DMS53 treated with DMSO at 0.1 percent for 48 hours (cell line): ENCODE measurements at regions not wholly inside any gene's neighbourhood (a gene's known extent, or its start where the extent isn't known, plus 50 kb on each side); places are given as distances from the start of the nearest gene placed in this dataset.

Experiments
- DNase-seq: peaks from one replicate; lab custom pipeline; 2025; ENCODE audit not compliant: unreplicated experiment; lab: John Stamatoyannopoulos, UW

DNA sequence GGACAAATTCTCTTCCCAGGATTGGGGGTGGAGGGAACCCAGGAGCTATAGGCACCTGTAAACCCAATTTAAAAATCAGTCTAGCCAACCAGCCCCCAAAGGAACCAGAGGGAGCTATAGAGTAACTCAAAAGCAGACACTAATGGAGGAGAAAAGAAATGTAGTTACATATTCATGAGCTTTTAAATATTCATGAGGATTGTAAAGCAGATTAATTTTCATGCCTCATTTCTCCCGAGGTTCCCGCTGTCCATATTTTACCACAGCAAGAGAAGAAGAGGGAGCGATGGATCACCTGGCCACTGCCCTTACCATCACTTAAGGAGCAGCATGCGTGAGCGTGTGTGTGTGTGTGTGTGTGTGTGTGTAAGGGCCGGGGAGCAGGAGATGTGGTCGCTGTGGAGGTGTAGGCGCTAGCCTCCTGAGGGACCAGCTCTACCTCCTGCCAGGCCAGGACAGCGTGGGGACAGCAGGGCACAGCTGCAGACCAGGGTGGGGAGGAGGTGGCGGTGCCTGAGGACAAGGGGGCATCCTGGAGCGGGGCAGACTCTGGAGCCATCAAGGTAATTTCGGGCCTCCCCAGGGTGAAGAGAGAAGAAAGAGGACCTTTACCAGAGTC, 100.7 kb upstream of the THY1 start:
- no peak for DNase-seq

DNA sequence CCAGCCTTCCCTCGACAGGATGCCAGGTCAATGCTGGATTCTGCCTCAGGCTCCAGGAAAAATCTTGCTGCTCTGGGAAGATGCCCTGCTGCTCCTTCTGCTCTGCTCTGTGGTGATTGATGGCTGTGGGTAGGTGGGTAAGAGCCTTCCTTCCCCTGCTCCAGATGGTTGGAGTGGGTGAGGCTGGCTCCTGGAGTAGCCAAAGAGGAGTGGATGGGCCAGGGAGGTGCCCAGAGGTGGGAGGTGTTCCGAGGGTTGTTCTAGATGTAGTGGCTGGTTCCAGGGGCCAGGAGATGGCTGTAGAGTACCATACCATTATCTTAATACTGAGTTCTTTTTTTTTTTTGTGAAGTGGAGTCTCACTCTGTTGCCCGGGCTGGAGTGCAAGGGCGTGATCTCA, 99.6 kb upstream of the THY1 start:
- DNase-seq = no peak

- DNase-seq = no peak
Measured at GRCh38 chr11:119521551-119521950, 98.6 kb upstream of the THY1 start.

- DNase-seq = no peak
Measured at GRCh38 chr11:119520966-119521365, 98.0 kb upstream of the THY1 start.

GRCh38 chr11:119520400-119520799, 97.4 kb upstream of the THY1 start:
- no peak for DNase-seq

DNA sequence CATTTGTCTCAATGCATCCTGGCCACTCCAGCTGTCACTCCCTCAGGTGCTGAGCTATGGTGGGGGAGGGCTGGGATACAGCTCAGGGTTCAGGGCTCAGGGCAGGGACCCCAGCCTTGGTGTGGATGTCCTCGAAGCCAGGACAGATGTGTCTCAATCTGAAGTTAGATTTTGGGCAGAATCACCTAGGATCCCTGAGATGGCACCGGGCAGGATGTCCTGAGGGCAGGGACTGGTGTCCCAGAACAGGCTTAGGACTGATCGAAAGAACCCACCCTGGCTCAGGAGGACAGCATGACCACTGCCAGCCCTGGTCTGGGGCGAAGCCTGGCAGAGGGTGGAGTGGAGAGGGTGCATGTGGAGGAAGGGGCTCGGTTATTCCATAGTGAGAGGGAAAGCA, 96.8 kb upstream of the THY1 start:
- DNase-seq = no peak

DNA sequence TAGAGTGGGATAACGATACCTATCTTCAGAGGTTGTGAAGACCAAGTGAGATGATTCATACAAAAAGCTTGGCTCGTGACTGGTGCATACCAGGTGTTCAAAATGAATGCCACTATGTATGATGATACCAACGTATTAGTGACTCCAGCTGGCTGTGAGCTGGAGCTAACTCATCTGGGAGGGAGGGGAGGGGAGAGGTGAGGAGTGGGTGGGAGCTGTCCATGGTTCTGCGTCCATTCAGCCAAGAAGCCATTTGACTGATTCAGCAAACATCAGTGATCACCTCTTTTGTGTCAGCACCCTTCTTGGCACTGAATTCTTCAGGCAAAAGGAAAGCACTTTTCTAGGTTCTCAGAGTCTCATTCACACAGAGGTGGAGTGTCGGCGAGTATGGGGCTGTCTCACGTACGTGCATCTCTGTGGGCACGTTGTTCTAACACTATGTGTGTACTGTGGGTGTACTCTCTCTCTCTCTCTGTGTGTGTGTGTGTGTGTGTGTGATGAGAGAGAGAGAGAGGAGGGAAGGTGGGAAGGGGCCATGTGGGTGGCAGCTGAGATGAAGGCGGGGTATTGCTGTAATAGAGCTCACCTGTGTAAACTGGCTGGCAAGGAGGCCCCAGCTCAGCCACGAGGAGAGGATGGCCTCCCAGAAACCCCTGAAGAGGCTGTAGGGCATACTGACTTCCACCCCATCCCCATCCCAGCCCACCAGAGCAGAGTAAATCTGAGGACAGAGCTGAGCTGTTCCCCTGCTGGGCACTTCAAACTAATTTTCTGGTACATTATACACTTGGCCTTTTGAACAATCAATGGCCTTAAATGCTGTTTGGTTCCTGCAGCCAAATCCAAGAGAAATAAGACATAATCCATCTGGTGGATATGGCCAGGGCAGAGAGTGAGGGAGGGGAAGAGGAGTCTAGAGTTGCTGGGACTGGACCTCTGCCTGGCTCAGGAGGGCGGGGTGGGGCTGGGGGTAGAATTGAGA, 96.1 kb upstream of the THY1 start:
- no peak for DNase-seq

DNA sequence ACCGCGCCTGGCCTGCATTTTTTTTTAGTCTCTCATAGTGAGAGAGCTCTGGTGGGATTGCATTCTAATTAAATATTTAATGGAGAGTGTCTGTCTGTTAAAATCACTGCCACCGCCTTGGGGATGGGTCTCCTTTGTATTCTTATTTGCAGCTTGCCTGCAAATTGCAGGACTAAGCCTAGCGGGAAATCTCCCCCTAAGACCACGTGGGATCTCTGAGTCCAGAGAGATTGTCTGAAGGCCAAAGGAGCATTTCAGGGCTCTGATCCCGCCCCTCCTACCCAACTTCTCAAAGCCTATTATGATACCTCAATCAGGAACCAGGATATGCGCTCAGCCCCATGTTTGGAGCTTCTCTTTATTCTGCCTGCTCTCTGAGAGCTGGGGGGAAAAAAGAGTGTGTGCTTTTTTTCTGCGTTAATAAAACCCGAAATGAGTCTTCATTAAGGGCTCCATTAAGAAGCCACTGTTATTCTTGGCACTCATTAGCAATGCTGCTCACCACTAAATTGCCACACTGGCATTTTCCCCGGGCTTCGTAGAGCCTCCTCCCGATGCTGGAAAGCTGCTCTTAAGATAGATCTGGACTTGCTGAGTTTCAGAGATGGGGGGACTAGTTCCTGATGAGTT, 92.9 kb upstream of the THY1 start:
- no peak for DNase-seq

DNA sequence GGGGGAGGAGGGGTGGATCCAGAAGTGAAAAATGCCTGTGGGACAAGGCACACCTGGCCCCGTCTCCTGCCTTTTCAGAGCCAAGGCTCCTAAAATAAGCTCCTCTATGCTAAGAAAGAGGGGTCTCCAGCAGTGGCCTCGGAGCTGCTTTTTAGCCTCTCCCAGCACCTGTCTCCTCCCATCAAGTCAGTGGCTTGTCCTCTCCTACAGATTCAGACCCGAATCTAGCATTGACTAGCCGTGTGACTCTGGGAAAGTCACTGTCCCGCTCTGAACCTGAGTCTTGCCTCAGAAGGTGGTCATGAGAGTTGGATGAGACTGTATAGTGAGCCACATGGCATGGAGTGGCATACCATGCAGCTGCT, 90.8 kb upstream of the THY1 start:
- DNase-seq = no peak

DNA sequence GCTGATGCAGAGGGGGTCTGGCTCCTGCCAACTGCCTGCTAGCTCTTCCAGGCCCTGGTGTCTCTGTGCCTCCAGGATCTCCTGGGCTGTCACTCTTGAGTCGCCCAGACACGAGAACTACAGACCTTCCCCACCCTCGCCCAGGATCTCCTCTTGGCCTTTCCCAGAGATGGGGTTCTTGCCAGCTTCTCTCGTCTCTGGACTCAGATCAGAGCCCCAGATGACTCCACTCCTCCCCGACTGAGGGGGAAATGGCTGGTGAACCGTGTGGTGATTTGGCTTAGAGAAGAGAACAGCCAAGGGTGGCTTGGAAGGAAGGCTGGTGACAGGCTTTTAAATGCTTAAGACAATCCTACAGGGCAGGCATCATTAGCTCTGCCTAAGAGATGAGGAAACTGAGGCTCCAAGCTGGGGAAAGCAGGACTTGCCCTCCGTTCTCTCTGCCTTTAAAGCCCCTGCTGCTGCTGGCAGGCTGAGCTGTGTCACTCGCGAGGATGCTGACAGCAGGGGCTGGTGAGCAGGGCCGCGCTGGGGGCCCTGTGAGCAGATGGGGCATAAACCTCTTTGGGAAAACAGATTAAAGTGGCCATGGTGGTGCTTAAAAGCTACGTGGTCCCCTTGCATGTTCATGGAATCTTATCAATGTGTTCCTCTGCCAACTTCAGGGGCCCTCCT, 90.3 kb upstream of the THY1 start:
- DNase-seq = no peak

DNA sequence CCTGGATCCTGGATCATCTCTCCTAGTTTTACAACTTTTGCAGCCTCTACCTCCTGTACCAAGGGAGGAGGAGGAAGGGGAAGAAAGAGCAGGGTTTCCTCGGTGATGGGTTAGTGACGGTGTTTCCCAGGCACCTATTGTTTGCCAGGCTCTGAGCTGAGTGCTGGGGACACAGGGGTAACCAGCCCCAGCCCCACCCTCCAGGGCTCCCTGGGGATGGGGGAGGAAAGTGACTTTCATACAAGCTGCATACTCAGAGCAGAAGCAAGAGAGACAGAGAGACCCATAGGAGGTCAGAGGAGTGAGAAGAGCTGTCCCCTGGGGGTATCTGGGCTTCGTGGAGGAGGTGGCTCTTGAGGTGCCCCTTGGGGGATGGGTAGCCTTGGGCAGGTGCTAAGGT, 89.4 kb upstream of the THY1 start:
- no peak for DNase-seq

GRCh38 chr11:119511614-119512306, 88.8 kb upstream of the THY1 start:
- DNase-seq = no peak

DNA sequence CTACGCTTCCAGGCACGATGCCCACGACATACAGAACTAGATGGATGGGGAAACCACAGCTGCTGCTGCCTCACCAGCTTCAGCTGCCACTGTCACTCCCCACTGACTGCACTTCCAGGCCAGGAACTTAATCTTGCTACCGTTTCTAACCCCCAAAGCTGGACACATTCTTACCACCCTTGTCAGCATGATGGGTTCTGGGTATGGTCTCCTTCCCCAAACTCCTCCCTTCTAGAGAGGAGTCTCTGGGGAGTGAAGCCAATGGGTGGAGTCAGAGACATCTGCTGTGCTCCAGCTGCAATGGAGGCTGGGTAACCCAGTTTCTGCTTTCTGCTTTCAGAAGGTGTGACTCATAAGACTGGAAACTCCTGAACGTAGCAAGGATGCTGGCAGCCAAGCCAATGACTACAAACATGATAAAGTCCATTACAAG, 87.0 kb upstream of the THY1 start:
- no peak for DNase-seq

DNA sequence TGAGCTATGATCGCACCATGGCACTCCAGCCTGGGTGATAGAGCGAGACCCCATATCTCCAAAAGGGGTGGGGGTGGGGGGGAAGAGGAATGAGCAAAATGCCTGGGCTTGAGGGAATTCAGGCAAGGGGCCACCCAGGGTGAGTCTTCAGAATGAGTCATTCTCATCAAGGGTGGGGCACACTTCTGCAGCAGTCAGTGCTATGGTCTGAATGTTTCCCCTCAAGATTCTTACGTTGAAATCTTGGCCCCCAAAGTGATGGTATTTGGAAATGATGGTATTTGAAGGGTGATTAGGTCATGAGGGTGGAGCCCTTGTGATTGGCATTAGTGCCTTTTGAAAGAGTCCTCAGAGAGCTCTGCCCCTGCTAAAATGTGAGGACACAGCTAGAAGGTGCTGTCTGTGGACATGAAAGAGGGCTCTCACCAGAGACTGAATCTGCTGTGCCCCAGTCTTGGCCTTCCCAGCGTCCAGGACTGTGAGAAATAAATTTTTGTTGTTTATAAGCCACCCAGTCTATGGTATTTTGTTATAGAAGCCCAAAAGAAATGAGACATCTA, 86.4 kb upstream of the THY1 start:
- no peak for DNase-seq

- DNase-seq = no peak
Measured at GRCh38 chr11:119506436-119506835, 83.5 kb upstream of the THY1 start.

GRCh38 chr11:119505861-119506260, 82.9 kb upstream of the THY1 start:
- no peak for DNase-seq

DNA sequence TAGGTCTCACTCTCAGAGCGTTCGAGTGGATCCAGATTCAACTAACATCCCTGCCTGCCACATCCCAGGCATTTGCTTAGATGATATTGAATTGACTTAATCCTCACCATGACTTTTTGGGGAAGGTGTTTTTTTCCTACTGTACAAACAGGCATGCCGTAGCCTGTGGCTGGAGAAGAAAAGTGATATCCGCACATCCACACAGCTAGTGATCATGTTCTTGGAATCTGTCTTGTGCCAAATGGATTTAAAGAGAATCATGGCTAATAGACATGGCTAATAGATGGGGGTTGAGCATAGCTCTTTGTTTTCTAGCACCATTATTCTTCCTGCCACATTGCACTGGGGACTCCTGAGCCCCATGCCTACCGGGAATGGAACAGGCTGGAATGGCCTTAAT, 82.1 kb upstream of the THY1 start:
- no peak for DNase-seq

DNA sequence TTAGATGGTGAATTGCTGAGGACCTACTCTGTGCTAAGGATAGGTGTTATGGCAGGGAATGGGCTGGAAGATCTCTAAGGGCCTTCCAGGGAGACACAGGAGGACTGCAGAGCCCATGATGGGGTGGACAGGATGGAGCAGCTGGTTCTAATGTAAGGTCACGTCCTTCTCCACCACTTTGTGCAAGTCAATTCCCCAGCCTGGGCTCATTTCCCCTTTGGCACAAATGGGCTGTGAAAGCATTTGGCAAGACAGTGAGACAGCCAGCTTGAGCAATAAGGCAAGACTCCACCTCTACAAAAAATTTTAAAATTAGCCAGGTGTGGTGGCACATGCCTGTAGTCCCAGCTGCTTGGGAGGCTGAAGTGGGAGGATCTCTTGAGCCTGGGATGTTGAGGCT, 81.4 kb upstream of the THY1 start:
- DNase-seq = no peak

DNA sequence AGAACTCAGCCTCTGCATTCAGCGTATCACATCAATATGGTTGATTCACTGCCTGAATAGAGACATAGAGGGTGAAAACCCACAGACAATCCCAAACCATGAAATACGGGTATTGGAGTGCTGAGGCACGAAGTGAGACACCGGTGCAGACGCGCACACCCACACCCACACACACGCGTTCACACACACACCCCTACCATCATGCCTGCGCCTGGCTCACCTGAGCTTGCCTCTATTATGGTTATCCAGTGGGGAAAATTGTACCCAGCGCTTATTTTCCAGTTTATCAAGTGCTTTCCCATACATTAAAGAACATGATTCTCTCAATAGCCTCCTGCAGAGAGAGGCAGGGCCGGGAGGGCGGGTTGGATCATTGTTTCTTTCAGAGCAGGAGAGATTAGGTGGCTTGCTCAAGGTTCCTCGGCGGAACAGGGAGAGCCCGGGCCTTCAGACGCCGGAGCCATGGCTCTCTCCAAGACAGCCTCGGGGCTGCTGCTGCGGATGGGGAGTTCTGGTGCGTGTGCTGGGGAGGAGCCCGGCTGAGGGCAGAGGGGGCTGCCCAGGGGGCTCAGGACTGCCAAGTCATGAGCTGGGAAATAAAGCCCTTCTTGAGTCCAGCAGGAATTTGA, 78.9 kb upstream of the THY1 start:
- no peak for DNase-seq

GRCh38 chr11:119497717-119498116, 74.7 kb upstream of the THY1 start:
- DNase-seq = no peak
